Loucy (cell line): ENCODE measurements at regions not wholly inside any gene's neighbourhood (a gene's known extent, or its start where the extent isn't known, plus 50 kb on each side); places are given as distances from the start of the nearest gene placed in this dataset.
"Not testable (repeated sequence)": the region's sequence is repeated elsewhere in the genome, so short reads cannot be mapped to it uniquely, and the experiment has no call there.

ENCODE experiments used
- EZH2phosphoT487 ChIP-seq: fragments of 200-600 bp; IDR thresholded peaks from 2 replicates; pipeline ENCODE4 v1.6.1; 2018; ENCODE audit warnings: antibody characterized with exemption, mild to moderate bottlenecking, moderate library complexity, borderline replicate concordance
- TF ChIP-seq, protein P1 (sequence below): fragments of 200-600 bp; sonication (generic); conservative IDR thresholded peaks from 2 replicates; pipeline ENCODE4 v1.5.1; 2014; ENCODE audit warnings: mild to moderate bottlenecking, antibody characterized with exemption, low read length

DNA sequence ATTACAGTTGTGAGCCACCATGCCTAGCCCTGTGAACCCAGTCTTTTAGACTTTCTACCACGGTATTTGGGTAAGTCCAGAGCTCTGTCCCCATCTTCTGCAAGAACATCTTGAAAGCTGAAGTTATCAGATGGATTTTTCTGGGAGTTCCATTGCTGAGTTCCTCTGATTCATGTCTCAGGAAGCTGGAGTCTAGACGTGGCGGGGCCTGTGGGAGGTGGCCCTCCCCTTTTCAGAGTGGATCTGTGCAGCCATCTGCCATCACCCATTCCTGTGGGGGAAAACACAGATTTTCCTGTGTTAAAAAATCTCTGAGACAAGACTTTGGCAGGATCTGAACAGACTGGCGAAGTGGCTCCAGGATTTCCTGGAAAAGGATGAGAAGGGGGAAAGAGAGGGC, 234.3 kb downstream of the NPIPA7 start:
- TF ChIP-seq, protein P1, sequence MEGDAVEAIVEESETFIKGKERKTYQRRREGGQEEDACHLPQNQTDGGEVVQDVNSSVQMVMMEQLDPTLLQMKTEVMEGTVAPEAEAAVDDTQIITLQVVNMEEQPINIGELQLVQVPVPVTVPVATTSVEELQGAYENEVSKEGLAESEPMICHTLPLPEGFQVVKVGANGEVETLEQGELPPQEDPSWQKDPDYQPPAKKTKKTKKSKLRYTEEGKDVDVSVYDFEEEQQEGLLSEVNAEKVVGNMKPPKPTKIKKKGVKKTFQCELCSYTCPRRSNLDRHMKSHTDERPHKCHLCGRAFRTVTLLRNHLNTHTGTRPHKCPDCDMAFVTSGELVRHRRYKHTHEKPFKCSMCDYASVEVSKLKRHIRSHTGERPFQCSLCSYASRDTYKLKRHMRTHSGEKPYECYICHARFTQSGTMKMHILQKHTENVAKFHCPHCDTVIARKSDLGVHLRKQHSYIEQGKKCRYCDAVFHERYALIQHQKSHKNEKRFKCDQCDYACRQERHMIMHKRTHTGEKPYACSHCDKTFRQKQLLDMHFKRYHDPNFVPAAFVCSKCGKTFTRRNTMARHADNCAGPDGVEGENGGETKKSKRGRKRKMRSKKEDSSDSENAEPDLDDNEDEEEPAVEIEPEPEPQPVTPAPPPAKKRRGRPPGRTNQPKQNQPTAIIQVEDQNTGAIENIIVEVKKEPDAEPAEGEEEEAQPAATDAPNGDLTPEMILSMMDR, result not testable (repeated sequence)
- not testable (repeated sequence) for TF ChIP-seq EZH2phosphoT487
